Fibroblast of gingiva (primary cell): ENCODE measurements at regions not wholly inside any gene's neighbourhood (a gene's known extent, or its start where the extent isn't known, plus 50 kb on each side); places are given as distances from the start of the nearest gene placed in this dataset.
"Not testable (repeated sequence)": the region's sequence is repeated elsewhere in the genome, so short reads cannot be mapped to it uniquely, and the experiment has no call there.

Experiments
- DNase-seq: peaks from one replicate; pipeline ENCODE4 v3.0.0-alpha.2; 2011; ENCODE audit warnings: low read depth

GRCh38 chr13:70255406-70255991 is 147.2 kb upstream of the KLHL1 start:
- no peak for DNase-seq

- DNase-seq: no peak
These were observed 145.6 kb upstream of the KLHL1 start for GRCh38 chr13:70253834-70254233.

- DNase-seq: no peak
These were observed 145.2 kb upstream of the KLHL1 start for GRCh38 chr13:70253411-70253810.

- no peak for DNase-seq
These were observed 141.2 kb upstream of the KLHL1 start for GRCh38 chr13:70249332-70250064.

GRCh38 chr13:70237131-70237530 is 128.9 kb upstream of the KLHL1 start:
- DNase-seq: no peak

- no peak for DNase-seq
These were observed 127.3 kb upstream of the KLHL1 start for GRCh38 chr13:70235565-70235964.

GRCh38 chr13:70223911-70224310 is 115.7 kb upstream of the KLHL1 start:
- DNase-seq: no peak

GRCh38 chr13:70222926-70223325 is 114.7 kb upstream of the KLHL1 start:
- no peak for DNase-seq

- DNase-seq: no peak
These were observed 110.4 kb upstream of the KLHL1 start for GRCh38 chr13:70218618-70219017.

GRCh38 chr13:70208968-70209367 is 100.7 kb upstream of the KLHL1 start:
- not testable (repeated sequence) for DNase-seq

GRCh38 chr13:70206671-70207070 is 98.4 kb upstream of the KLHL1 start:
- DNase-seq: no peak

GRCh38 chr13:70203661-70204229 is 95.5 kb upstream of the KLHL1 start:
- no peak for DNase-seq

GRCh38 chr13:70191034-70191433 is 82.8 kb upstream of the KLHL1 start:
- no peak for DNase-seq

GRCh38 chr13:70189981-70190380 is 81.7 kb upstream of the KLHL1 start:
- no peak for DNase-seq

- no peak for DNase-seq
These were observed 80.3 kb upstream of the KLHL1 start for GRCh38 chr13:70188567-70188966.

GRCh38 chr13:70183041-70183440 is 74.8 kb upstream of the KLHL1 start:
- no peak for DNase-seq
